ENCODE measurements at regions not wholly inside any gene's neighbourhood (a gene's known extent, or its start where the extent isn't known, plus 50 kb on each side); places are given as distances from the start of the nearest gene placed in this dataset.
A peak's percentile ranks its signal among the peaks of the same experiment; 100 is the strongest.

- Histone ChIP-seq H3K27ac (no peak overlapping the region), H3K4me3 (ENCODE audit: low read depth, low read length) (no peak overlapping the region), H3K27me3 (replicated peaks) (no peaks in the 10 kb centered on the region), H3K36me3 (replicated peaks) (no peaks in the 10 kb centered on the region)
- TF ChIP-seq CTCF (IDR thresholded peaks at IDR 0.05; ENCODE audit: low read depth, low read length, missing control alignments), result no peak
- in situ Hi-C loops (cut with HindIII; ENCODE audit: low pct_ligation_motif_present, low sequenced_read_pairs), result no loop called here
- DNase-seq, result no peak
Observed at GRCh38 chr4:3385711-3386420, 55.9 kb upstream of the HGFAC start.

GRCh38 chr4:3386526-3386925 lies 55.2 kb upstream of the HGFAC start:
- no peak overlapping the region for H3K4me3 ChIP-seq (ENCODE audit: low read depth, low read length)
- no peaks in the 10 kb centered on the region for H3K36me3 ChIP-seq (replicated peaks)
- no peak for TF ChIP-seq CTCF (IDR thresholded peaks at IDR 0.05; ENCODE audit: low read depth, low read length, missing control alignments)
- H3K27ac ChIP-seq, result no peak overlapping the region
- no peak for DNase-seq
- in situ Hi-C loops (cut with HindIII; ENCODE audit: low pct_ligation_motif_present, low sequenced_read_pairs), result no loop called here
- H3K27me3 ChIP-seq (replicated peaks), result no peaks in the 10 kb centered on the region

GRCh38 chr4:3387154-3387942 lies 54.4 kb upstream of the HGFAC start:
- Histone ChIP-seq H3K36me3 (replicated peaks) (no peaks in the 10 kb centered on the region), H3K27ac (peak overlapping the region; percentile 88), H3K4me3 (ENCODE audit: low read depth, low read length) (peak overlapping the region; percentile 22), H3K27me3 (replicated peaks) (no peaks in the 10 kb centered on the region)
- in situ Hi-C loops (cut with HindIII; ENCODE audit: low pct_ligation_motif_present, low sequenced_read_pairs), result no loop called here
- DNase-seq, result no peak
- no peak for TF ChIP-seq CTCF (IDR thresholded peaks at IDR 0.05; ENCODE audit: low read depth, low read length, missing control alignments)

- Histone ChIP-seq H3K27ac (peak overlapping the region; percentile 88), H3K27me3 (replicated peaks) (no peaks in the 10 kb centered on the region), H3K36me3 (replicated peaks) (no peaks in the 10 kb centered on the region), H3K4me3 (ENCODE audit: low read depth, low read length) (peak overlapping the region; percentile 40)
- in situ Hi-C loops (cut with HindIII; ENCODE audit: low pct_ligation_motif_present, low sequenced_read_pairs), result no loop called here
- DNase-seq, result peak; percentile 45
- no peak for TF ChIP-seq CTCF (IDR thresholded peaks at IDR 0.05; ENCODE audit: low read depth, low read length, missing control alignments)
Observed at GRCh38 chr4:3387943-3388361, 53.8 kb upstream of the HGFAC start.

GRCh38 chr4:3388471-3389232 lies 53.1 kb upstream of the HGFAC start:
- H3K36me3 ChIP-seq (replicated peaks), result no peaks in the 10 kb centered on the region
- H3K27ac ChIP-seq, result peak overlapping the region; percentile 88
- no peaks in the 10 kb centered on the region for H3K27me3 ChIP-seq (replicated peaks)
- TF ChIP-seq CTCF (IDR thresholded peaks at IDR 0.05; ENCODE audit: low read depth, low read length, missing control alignments), result no peak
- peak overlapping the region; percentile 40 for H3K4me3 ChIP-seq (ENCODE audit: low read depth, low read length)
- peak; percentile 87 for DNase-seq
- in situ Hi-C loops (cut with HindIII; ENCODE audit: low pct_ligation_motif_present, low sequenced_read_pairs), result no loop called here
